GM12865 (cell line): ENCODE measurements at regions not wholly inside any gene's neighbourhood (a gene's known extent, or its start where the extent isn't known, plus 50 kb on each side); places are given as distances from the start of the nearest gene placed in this dataset.
"Not testable (repeated sequence)": the region's sequence is repeated elsewhere in the genome, so short reads cannot be mapped to it uniquely, and the experiment has no call there.

Experiments used
- DNase-seq: peaks from one replicate; pipeline ENCODE4 v3.0.0; 2010; ENCODE audit warnings: low read depth
- H3K4me3 ChIP-seq: 2 replicates; pipeline ENCODE4 v1.5.1; 2011; ENCODE audit warnings: mild to moderate bottlenecking, low read depth, low read length, control low read depth
- TF ChIP-seq, protein P1 (sequence below): IDR thresholded peaks from 2 replicates; pipeline ENCODE4 v1.5.1; 2011; ENCODE audit warnings: low read length, control low read depth, low read depth, inconsistent platforms; ENCODE audit not compliant: insufficient read depth; ENCODE audit errors: missing control alignments

DNA sequence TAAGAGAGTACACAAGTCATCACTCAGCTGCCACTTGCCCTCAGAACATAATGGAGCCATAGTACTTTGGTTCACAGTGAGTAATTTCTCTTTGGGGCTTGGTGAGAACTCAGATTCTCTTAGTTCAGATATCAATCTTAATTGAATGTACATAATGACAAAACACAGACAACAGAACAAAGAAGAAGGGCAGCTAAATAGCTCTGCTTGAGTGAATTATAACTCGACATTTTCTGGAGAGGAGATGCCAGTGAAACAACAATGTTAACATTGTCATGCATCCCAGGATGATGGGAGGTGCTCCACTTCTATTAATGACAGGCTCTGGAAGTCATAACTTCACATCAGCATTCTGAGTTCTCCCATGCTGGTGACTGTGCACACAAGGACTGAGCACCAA lies 508.1 kb downstream of the TMEM135 start:
- TF ChIP-seq, protein P1, sequence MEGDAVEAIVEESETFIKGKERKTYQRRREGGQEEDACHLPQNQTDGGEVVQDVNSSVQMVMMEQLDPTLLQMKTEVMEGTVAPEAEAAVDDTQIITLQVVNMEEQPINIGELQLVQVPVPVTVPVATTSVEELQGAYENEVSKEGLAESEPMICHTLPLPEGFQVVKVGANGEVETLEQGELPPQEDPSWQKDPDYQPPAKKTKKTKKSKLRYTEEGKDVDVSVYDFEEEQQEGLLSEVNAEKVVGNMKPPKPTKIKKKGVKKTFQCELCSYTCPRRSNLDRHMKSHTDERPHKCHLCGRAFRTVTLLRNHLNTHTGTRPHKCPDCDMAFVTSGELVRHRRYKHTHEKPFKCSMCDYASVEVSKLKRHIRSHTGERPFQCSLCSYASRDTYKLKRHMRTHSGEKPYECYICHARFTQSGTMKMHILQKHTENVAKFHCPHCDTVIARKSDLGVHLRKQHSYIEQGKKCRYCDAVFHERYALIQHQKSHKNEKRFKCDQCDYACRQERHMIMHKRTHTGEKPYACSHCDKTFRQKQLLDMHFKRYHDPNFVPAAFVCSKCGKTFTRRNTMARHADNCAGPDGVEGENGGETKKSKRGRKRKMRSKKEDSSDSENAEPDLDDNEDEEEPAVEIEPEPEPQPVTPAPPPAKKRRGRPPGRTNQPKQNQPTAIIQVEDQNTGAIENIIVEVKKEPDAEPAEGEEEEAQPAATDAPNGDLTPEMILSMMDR = no peak
- no peak overlapping the region for H3K4me3 ChIP-seq
- DNase-seq = no peak

DNA sequence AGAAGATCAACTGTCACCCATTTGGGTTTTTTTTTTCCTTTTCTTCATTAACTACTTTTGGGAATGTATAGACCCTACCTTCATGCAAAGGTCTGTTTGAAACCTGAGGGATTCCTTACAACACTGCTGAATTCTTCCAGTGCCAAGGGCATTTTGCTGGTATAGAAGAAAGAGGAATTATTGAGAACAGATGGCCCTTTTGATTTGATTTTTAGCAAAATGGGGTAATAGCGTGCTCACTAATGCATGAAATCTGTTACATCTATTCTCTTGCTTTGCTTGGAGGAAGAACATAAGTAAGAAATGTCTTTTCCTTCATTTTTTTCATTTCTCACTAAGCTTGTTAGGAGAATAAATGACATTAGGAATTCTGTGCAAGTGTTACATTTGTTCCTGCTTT lies 501.9 kb downstream of the TMEM135 start:
- DNase-seq = no peak
- TF ChIP-seq, protein P1 = no peak
- H3K4me3 ChIP-seq = no peak overlapping the region

DNA sequence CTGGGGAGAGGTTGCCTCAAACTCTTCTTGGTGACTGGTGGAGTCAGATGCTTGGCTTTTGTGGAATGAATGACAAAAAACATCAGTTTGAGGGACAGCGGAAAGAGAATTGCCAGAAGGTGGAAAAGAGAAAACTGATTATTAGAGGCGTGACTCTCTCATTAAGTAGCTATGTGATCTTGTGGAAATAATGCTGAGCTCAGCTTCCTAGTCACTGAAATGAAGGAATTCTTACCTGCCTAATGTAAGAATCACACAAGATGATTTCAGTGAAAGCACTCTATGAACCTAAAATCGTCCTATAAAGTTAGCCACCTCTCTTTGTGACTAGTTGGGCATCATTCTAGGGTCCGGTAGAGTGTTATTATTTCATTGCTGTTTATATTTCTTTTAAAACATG lies 498.8 kb downstream of the TMEM135 start:
- H3K4me3 ChIP-seq = no peak overlapping the region
- TF ChIP-seq, protein P1 = no peak
- no peak for DNase-seq

DNA sequence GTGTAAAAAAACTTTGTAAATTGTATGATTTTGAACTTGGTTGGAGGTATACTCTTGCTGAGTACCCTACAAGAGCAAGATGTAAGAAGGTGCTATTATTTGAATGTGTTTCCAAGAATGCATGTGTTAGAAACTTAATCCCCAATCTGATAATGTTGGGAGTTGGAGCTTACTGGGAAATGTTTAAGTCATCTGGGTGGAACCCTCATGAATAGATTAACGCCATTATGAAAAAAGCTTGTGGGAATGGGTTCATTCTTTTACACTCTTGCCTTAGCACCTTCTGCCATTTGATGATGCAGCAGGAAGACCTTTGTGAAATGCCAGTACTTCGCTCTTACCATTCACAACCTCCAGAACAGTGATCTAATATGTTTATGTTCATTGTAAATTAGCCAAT lies 498.3 kb downstream of the TMEM135 start:
- DNase-seq = no peak
- TF ChIP-seq, protein P1 = no peak
- no peak overlapping the region for H3K4me3 ChIP-seq

DNA sequence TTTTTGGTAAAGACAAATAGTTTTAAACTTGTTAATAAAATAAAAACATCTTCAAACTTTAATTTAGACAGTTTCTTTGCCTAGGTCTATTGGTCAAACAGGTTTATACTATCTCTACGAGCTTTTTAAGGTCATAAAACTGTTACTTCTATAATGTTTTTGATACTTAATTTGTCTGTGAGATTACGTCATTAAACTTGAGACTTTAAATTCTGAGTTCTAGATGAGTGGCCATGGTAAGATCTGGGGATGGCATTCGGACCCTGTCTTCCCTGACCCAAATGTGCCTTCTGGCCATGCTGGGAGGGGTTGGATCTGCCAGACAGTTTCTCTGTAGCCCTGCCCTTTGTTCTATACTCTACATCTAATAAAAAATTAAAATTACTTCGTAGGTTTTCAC lies 497.8 kb downstream of the TMEM135 start:
- TF ChIP-seq, protein P1 = no peak
- no peak for DNase-seq
- H3K4me3 ChIP-seq = no peak overlapping the region

DNA sequence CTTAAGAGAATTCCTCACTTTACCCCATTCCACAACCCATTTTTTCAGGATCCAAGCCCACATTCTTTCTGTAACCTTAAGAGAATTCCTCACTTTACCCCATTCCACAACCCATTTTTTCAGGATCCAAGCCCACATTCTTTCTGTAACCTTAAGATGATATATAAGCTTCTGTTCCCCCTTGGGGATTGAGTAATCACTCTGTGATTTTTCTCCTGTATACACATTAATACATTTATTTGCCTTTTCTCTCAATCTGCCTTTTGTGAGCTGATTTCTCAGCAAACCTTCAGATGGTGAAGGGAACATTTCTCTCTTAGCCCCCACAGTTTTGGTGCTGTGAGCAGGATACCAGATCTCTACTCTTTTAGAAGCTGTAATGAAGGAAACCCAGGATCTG lies 494.1 kb downstream of the TMEM135 start:
- DNase-seq = not testable (repeated sequence)

DNA sequence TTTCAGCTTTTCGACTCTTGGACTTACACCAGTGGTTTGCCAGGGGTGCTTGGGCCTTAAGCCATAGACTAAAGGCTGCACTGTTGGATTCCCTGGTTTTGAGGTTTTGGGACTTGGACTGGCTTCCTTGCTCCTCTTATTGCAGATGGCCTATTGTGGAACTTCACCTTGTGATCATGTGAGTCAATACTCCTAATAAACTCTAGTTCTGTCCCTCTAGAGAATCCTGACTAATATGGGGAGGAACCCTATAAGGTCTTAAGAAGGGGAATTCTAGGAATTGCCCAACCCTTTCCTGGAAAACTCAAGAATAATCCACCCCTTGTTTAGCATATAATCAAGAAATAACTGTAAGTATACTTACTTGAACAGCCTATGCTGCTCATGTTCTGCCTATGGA lies 491.8 kb downstream of the TMEM135 start:
- no peak for DNase-seq
- no peak overlapping the region for H3K4me3 ChIP-seq
- TF ChIP-seq, protein P1 = no peak

More for the DNA sequence above, 494.1 kb downstream of the TMEM135 start:
- H3K4me3 ChIP-seq = not testable (repeated sequence)
